ENCODE measurements at regions not wholly inside any gene's neighbourhood (a gene's known extent, or its start where the extent isn't known, plus 50 kb on each side); places are given as distances from the start of the nearest gene placed in this dataset.

DNA sequence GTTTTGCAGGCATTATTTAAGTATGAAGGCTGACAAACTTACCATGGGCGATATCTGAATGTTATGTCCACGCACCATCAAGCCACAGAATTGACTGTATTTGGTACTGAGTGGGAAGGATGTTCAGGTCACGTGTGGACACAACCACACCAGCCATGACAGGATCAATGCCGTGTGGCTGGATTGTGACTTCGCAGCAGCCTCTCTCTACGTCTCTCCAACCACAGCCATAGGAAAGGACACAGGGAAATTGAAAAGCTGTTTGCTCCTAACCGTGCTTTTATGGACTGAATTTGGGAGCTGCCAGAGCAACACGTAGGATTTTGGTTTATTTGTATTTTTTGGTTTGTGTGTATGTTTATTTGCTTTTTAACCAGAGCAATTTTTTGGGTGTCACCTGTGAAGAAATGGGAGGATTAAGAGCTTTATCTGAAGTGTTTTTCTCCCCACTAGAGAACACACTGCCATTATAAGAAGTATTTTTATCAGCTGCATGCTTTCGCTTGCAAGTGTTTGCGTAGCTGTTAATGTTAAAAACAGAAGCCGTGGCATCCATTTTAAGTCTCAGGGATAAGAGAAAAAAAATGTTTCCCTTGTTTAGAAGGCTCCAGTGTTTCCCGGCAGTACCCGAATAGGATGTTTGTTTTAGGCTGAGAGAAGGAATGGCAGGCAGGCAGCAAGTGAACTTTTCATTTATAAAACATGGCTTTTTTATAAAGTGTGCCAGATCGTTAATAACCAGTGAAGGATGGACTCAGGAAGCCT is 401.1 kb upstream of the NFE2L3 start:
- no peak for TF ChIP-seq PAX5 (IDR thresholded peaks at IDR 0.05; ENCODE audit: insufficient read depth, low read length, severe bottlenecking)
- FAIRE-seq (no peak), DNase-seq (ENCODE audit: insufficient read length, low spot score) (no peak)

DNA sequence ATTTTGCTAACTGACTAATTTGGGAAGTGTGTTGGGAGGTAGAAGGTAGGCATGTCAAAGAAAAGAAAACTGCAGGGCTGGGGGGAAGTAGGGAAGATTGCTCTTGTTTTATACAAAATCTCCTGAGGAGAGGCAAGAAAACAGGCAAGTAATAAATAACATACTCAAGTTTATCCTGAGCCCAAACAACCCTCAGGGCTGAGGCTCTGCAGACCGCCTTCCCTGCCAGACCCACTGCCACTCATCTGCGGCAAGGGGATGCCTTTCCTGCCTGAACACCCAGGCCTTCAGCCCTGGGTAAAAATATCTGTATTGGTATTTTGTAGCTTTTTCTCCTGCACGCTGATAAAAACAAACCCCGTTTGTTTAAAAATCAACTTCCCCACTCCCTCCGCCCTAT is 399.8 kb upstream of the NFE2L3 start:
- no peak for FAIRE-seq

DNA sequence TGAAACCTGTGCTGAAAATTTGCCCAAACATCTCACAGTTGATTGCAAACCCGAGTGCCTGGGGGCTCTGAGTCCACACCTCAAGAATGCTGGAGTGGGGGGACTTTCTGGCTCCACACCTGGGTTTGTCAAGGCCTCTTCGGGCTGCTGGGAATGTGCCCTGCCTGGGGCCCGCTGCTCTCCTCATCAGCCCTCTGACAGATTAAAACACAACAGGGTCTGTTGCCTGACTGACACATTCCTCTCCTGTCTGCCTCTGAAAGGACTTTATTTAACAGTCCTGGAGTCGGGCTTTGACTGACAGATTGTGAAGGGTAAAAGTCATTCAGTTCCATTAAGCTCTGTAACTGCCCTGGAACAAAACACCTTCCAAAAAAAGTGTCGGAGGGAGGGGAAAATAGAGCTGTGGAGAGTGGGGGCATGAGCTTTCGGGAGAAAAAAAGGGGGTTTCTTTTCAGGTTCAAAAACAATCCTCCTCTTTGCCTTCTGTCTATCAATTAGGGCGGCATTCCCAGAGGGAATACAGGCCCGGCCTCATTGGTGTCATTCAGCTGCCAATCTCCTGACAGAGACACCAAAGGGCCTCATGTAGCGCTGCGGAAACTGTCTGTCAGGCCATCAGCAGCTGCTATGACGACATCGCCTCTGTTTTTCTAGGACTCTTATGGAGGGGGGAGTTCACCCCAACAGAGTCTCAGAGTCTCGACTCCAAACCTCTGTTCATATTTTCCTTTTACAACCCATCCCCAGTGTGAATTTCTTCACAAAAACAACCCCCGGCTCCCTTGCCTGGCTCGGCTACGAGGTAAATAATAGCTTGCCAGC is 398.8 kb upstream of the NFE2L3 start:
- FAIRE-seq (no peak), DNase-seq (ENCODE audit: insufficient read length, low spot score) (no peak)
- TF ChIP-seq TAF1 (IDR thresholded peaks at IDR 0.05; ENCODE audit: low read depth, low read length) (no peak), SPI1 (IDR thresholded peaks at IDR 0.05; ENCODE audit: low read depth, low read length) (no peak), POU2F2 (IDR thresholded peaks at IDR 0.05; ENCODE audit: low read depth, low read length) (no peak), POLR2A (IDR thresholded peaks at IDR 0.05; ENCODE audit: low read depth, low read length) (no peak), PAX5 (IDR thresholded peaks at IDR 0.05; ENCODE audit: insufficient read depth, low read length, severe bottlenecking) (no peak), POLR2AphosphoS5 (IDR thresholded peaks at IDR 0.05; ENCODE audit: low read depth, low read length) (no peak)

More for the DNA sequence above, 399.8 kb upstream of the NFE2L3 start:
- TF ChIP-seq POLR2A (IDR thresholded peaks at IDR 0.05; ENCODE audit: low read depth, low read length) (no peak), TAF1 (IDR thresholded peaks at IDR 0.05; ENCODE audit: low read depth, low read length) (no peak), PAX5 (IDR thresholded peaks at IDR 0.05; ENCODE audit: insufficient read depth, low read length, severe bottlenecking) (no peak), POLR2AphosphoS5 (IDR thresholded peaks at IDR 0.05; ENCODE audit: low read depth, low read length) (no peak), POU2F2 (IDR thresholded peaks at IDR 0.05; ENCODE audit: low read depth, low read length) (no peak), SPI1 (IDR thresholded peaks at IDR 0.05; ENCODE audit: low read depth, low read length) (no peak)
- no peak for DNase-seq (ENCODE audit: insufficient read length, low spot score)

DNA sequence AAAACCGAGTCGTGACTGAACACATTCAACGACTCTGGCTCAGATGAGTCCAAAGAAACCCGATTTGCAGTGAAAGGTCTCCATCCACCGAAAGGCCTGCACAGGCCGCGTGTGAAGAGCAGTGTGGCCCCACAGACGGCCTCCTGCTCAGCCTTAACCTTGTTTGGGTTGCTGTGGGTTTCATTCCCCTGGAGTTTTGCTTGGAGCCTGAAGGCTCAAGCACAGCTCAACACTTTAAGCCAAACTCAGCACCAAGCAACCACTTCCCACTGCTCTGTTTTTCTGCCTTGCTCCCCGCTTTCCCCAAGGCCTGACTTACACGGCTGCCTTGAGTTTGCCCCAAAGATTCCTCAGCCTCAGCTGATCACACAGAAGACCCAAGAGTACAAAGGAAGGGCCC is 398.2 kb upstream of the NFE2L3 start:
- DNase-seq (ENCODE audit: insufficient read length, low spot score): no peak
- TF ChIP-seq POLR2A (IDR thresholded peaks at IDR 0.05; ENCODE audit: low read depth, low read length) (no peak), SPI1 (IDR thresholded peaks at IDR 0.05; ENCODE audit: low read depth, low read length) (no peak), POU2F2 (IDR thresholded peaks at IDR 0.05; ENCODE audit: low read depth, low read length) (no peak), POLR2AphosphoS5 (IDR thresholded peaks at IDR 0.05; ENCODE audit: low read depth, low read length) (no peak), PAX5 (IDR thresholded peaks at IDR 0.05; ENCODE audit: insufficient read depth, low read length, severe bottlenecking) (no peak), TAF1 (IDR thresholded peaks at IDR 0.05; ENCODE audit: low read depth, low read length) (no peak)
- FAIRE-seq: no peak

DNA sequence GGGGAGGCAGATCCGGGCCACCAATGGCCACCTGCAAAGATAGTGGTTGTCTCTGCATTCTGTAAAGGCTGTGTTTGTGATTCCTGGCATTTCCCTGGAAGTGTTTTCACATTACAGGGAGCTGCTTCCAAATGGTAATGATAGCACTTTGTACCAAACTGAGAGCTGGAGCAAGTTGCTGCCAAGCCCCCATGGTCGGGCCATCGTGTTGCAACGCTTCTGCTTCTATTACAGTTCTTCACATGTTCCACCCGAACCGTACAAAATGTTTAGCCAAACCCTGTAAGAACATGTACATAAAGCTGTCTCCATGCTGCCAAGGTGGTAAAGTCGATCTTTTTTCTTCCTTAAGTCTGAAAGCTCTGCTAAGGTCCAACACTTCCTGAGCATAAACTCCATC is 397.7 kb upstream of the NFE2L3 start:
- FAIRE-seq: no peak
- no peak for DNase-seq (ENCODE audit: insufficient read length, low spot score)

DNA sequence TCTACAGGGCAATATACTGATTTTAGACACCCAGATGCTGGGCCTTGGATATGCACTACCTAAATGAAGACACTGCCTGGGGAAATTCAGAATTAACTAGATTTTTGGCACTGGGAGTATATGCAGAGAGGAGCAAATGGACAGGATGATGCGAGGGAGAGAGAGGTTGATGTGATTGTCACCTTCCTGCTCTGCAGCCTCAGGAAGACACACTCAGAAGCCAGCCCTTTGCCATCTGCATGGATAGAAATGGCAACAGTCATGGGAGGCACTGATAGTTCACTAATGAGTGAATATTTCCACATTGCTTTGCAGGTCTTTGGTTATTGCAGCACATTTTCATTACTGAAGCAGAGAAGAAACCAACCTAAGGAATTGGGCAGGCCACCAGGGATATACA is 397.2 kb upstream of the NFE2L3 start:
- DNase-seq (ENCODE audit: insufficient read length, low spot score) (no peak), FAIRE-seq (no peak)
- TF ChIP-seq POLR2AphosphoS5 (IDR thresholded peaks at IDR 0.05; ENCODE audit: low read depth, low read length) (no peak), POLR2A (IDR thresholded peaks at IDR 0.05; ENCODE audit: low read depth, low read length) (no peak), PAX5 (IDR thresholded peaks at IDR 0.05; ENCODE audit: insufficient read depth, low read length, severe bottlenecking) (no peak), TAF1 (IDR thresholded peaks at IDR 0.05; ENCODE audit: low read depth, low read length) (no peak), SPI1 (IDR thresholded peaks at IDR 0.05; ENCODE audit: low read depth, low read length) (no peak), POU2F2 (IDR thresholded peaks at IDR 0.05; ENCODE audit: low read depth, low read length) (no peak)

More for the DNA sequence above, 397.7 kb upstream of the NFE2L3 start:
- TF ChIP-seq PAX5 (IDR thresholded peaks at IDR 0.05; ENCODE audit: insufficient read depth, low read length, severe bottlenecking): no peak
- TF ChIP-seq POU2F2 (IDR thresholded peaks at IDR 0.05; ENCODE audit: low read depth, low read length): no peak
- TF ChIP-seq POLR2AphosphoS5 (IDR thresholded peaks at IDR 0.05; ENCODE audit: low read depth, low read length): no peak

DNA sequence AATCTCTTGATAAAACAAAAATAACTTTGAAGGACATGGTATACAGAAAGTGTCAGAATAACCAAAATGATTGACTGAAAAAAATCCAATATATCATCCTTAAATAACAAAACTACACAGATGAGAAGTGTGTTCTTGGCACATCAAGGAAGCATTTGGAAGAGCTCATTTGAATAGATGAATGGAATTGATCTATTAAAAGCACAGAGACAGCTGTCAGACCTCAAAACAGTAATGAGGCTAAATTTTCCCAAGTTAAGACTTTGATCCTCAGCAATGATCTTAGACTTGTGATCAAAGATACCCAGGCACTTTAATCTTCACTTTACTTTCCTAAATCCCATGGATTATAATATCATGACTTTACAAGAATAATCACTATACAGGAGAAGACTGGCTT is 395.4 kb upstream of the NFE2L3 start:
- DNase-seq (ENCODE audit: insufficient read length, low spot score) (no peak), FAIRE-seq (no peak)
- no peak for TF ChIP-seq SPI1 (IDR thresholded peaks at IDR 0.05; ENCODE audit: low read depth, low read length)
- TF ChIP-seq TAF1 (IDR thresholded peaks at IDR 0.05; ENCODE audit: low read depth, low read length): no peak
- TF ChIP-seq PAX5 (IDR thresholded peaks at IDR 0.05; ENCODE audit: insufficient read depth, low read length, severe bottlenecking): no peak
- no peak for TF ChIP-seq POLR2A (IDR thresholded peaks at IDR 0.05; ENCODE audit: low read depth, low read length)
- TF ChIP-seq POLR2AphosphoS5 (IDR thresholded peaks at IDR 0.05; ENCODE audit: low read depth, low read length): no peak
- TF ChIP-seq POU2F2 (IDR thresholded peaks at IDR 0.05; ENCODE audit: low read depth, low read length): no peak

DNA sequence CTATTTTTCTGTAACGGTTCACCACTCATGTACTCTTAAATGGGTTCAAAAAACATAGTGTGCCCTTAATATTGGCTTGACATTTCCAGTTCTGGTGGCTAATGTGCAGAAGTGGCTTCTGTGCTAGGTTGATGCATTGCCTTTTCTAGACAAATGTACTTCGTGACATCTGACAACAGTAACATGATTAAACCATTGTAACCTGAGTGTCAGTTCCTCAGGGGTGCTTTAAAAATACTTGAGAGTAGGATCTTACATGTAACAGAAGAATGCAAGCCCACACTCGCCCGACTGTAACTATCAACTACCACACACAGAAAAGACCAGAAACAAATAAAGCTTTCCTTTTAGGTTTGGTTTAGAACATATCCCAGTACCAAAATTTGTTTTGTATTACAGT is 393.4 kb upstream of the NFE2L3 start:
- TF ChIP-seq POLR2AphosphoS5 (IDR thresholded peaks at IDR 0.05; ENCODE audit: low read depth, low read length): no peak
- TF ChIP-seq PAX5 (IDR thresholded peaks at IDR 0.05; ENCODE audit: insufficient read depth, low read length, severe bottlenecking): no peak
- no peak for TF ChIP-seq TAF1 (IDR thresholded peaks at IDR 0.05; ENCODE audit: low read depth, low read length)
- TF ChIP-seq SPI1 (IDR thresholded peaks at IDR 0.05; ENCODE audit: low read depth, low read length): no peak
- TF ChIP-seq POLR2A (IDR thresholded peaks at IDR 0.05; ENCODE audit: low read depth, low read length): no peak
- no peak for TF ChIP-seq POU2F2 (IDR thresholded peaks at IDR 0.05; ENCODE audit: low read depth, low read length)
- DNase-seq (ENCODE audit: insufficient read length, low spot score) (no peak), FAIRE-seq (no peak)

DNA sequence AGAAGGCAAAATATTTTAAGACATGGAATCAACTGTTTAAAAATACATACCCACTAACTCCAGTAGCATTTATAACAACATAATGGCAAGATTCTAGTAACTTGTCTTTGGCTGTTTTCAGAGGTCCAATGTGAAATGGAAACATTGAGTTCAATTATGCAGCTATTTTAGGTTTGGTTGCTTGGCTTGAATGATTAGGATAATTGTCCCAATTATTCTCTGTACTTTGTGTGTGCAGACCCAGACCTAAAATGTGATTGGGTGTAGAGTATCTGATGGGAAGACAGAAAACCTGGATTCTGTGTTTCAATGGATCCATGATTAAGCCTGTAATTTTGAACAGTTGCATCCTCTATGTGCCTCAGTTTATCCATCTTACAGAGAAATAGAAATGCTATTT is 392.7 kb upstream of the NFE2L3 start:
- FAIRE-seq (no peak), DNase-seq (ENCODE audit: insufficient read length, low spot score) (no peak)
- TF ChIP-seq POLR2A (IDR thresholded peaks at IDR 0.05; ENCODE audit: low read depth, low read length) (no peak), SPI1 (IDR thresholded peaks at IDR 0.05; ENCODE audit: low read depth, low read length) (no peak), TAF1 (IDR thresholded peaks at IDR 0.05; ENCODE audit: low read depth, low read length) (no peak), PAX5 (IDR thresholded peaks at IDR 0.05; ENCODE audit: insufficient read depth, low read length, severe bottlenecking) (no peak), POLR2AphosphoS5 (IDR thresholded peaks at IDR 0.05; ENCODE audit: low read depth, low read length) (no peak), POU2F2 (IDR thresholded peaks at IDR 0.05; ENCODE audit: low read depth, low read length) (no peak)
